HEK293 (cell line): ENCODE measurements at regions not wholly inside any gene's neighbourhood (a gene's known extent, or its start where the extent isn't known, plus 50 kb on each side); places are given as distances from the start of the nearest gene placed in this dataset.

Experiments
- BCL11A ChIP-seq: fragments of 450-650 bp; formaldehyde crosslinking; IDR thresholded peaks from 2 replicates; pipeline ENCODE4 v1.5.1; 2016; ENCODE audit warnings: low read depth, missing biosample characterization, missing genetic modification characterization
- PRDM1 ChIP-seq: fragments of 450-650 bp; formaldehyde crosslinking; IDR thresholded peaks from 2 replicates; pipeline ENCODE4; 2016; ENCODE audit warnings: missing biosample characterization, missing genetic modification characterization
- ZBTB26 ChIP-seq: fragments of 450-650 bp; formaldehyde crosslinking; optimal IDR thresholded peaks from 2 replicates; pipeline ENCODE3; 2016; ENCODE audit warnings: missing biosample characterization, mild to moderate bottlenecking, missing genetic modification characterization
- ZNF16 ChIP-seq: fragments of 450-650 bp; formaldehyde crosslinking; IDR thresholded peaks from 2 replicates; pipeline ENCODE4 v1.5.1; 2016; ENCODE audit warnings: low read depth, missing biosample characterization, missing genetic modification characterization
- ZNF292 ChIP-seq: fragments of 450-650 bp; formaldehyde crosslinking; IDR thresholded peaks from 2 replicates; pipeline ENCODE4 v1.5.1; 2016; ENCODE audit warnings: low read depth, missing biosample characterization, missing genetic modification characterization, borderline replicate concordance
- ZNF311 ChIP-seq: fragments of 450-650 bp; formaldehyde crosslinking; IDR thresholded peaks from 2 replicates; pipeline ENCODE4 v1.5.1; 2017; ENCODE audit warnings: missing biosample characterization, missing genetic modification characterization, borderline replicate concordance
- ZNF423 ChIP-seq: fragments of 450-650 bp; formaldehyde crosslinking; IDR thresholded peaks from 2 replicates; pipeline ENCODE4 v1.5.1; 2016; ENCODE audit warnings: missing biosample characterization, missing genetic modification characterization
- ZNF776 ChIP-seq: fragments of 450-650 bp; formaldehyde crosslinking; IDR thresholded peaks from 2 replicates; pipeline ENCODE4 v1.5.0; 2017; ENCODE audit warnings: missing biosample characterization, missing genetic modification characterization, borderline replicate concordance
- TF ChIP-seq, protein P1 (sequence below): fragments of 450-650 bp; formaldehyde crosslinking; IDR thresholded peaks from 2 replicates; pipeline ENCODE4 v1.5.1; 2016; ENCODE audit warnings: missing biosample characterization, missing genetic modification characterization
- TF ChIP-seq, protein P2 (sequence below): fragments of 450-650 bp; formaldehyde crosslinking; IDR thresholded peaks from 2 replicates; pipeline ENCODE4 v1.5.1; 2016; ENCODE audit warnings: missing biosample characterization, missing genetic modification characterization
- TF ChIP-seq, protein P3 (sequence below): fragments of 450-650 bp; formaldehyde crosslinking; IDR thresholded peaks from 2 replicates; pipeline ENCODE4 v1.5.1; 2016; ENCODE audit warnings: missing biosample characterization, missing genetic modification characterization

DNA sequence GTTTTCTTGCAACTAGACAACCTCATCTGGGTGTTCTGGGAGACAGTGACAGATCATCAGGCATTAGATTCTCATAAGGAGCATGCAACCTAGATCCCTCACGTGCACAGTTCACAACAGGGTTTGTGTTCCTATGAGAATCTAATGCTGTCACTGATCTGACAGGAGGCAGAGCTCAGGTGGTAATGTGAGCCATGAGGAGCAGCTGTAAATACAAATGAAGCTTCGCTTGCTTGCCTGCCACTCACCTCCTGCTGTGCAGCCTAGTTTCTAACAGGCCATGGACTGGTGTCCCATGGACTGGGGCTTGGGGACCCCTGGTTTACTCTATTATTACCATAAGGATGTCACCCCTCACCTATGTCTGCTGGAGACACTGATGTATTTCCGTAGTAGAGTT, 166.8 kb downstream of the PSAT1 start:
- TF ChIP-seq, protein P1, sequence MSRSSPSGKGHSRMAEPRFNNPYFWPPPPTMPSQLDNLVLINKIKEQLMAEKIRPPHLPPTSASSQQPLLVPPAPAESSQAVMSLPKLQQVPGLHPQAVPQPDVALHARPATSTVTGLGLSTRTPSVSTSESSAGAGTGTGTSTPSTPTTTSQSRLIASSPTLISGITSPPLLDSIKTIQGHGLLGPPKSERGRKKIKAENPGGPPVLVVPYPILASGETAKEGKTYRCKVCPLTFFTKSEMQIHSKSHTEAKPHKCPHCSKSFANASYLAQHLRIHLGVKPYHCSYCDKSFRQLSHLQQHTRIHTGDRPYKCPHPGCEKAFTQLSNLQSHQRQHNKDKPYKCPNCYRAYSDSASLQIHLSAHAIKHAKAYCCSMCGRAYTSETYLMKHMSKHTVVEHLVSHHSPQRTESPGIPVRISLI (tag by site-specific recombination): no peak
- no peak for TF ChIP-seq ZNF16
- TF ChIP-seq BCL11A (tag by site-specific recombination): no peak
- no peak for TF ChIP-seq ZBTB26
- no peak for TF ChIP-seq ZNF292 (tag by site-specific recombination)
- no peak for TF ChIP-seq ZNF423 (tag by site-specific recombination)
- TF ChIP-seq, protein P2, sequence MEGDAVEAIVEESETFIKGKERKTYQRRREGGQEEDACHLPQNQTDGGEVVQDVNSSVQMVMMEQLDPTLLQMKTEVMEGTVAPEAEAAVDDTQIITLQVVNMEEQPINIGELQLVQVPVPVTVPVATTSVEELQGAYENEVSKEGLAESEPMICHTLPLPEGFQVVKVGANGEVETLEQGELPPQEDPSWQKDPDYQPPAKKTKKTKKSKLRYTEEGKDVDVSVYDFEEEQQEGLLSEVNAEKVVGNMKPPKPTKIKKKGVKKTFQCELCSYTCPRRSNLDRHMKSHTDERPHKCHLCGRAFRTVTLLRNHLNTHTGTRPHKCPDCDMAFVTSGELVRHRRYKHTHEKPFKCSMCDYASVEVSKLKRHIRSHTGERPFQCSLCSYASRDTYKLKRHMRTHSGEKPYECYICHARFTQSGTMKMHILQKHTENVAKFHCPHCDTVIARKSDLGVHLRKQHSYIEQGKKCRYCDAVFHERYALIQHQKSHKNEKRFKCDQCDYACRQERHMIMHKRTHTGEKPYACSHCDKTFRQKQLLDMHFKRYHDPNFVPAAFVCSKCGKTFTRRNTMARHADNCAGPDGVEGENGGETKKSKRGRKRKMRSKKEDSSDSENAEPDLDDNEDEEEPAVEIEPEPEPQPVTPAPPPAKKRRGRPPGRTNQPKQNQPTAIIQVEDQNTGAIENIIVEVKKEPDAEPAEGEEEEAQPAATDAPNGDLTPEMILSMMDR: no peak
- no peak for TF ChIP-seq ZNF776 (tag by site-specific recombination)
- TF ChIP-seq, protein P3, sequence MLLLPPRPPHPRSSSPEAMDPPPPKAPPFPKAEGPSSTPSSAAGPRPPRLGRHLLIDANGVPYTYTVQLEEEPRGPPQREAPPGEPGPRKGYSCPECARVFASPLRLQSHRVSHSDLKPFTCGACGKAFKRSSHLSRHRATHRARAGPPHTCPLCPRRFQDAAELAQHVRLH (tag by site-specific recombination): no peak
- TF ChIP-seq PRDM1: no peak
- no peak for TF ChIP-seq ZNF311 (tag by site-specific recombination)
